ENCODE measurements at regions not wholly inside any gene's neighbourhood (a gene's known extent, or its start where the extent isn't known, plus 50 kb on each side); places are given as distances from the start of the nearest gene placed in this dataset.

DNA sequence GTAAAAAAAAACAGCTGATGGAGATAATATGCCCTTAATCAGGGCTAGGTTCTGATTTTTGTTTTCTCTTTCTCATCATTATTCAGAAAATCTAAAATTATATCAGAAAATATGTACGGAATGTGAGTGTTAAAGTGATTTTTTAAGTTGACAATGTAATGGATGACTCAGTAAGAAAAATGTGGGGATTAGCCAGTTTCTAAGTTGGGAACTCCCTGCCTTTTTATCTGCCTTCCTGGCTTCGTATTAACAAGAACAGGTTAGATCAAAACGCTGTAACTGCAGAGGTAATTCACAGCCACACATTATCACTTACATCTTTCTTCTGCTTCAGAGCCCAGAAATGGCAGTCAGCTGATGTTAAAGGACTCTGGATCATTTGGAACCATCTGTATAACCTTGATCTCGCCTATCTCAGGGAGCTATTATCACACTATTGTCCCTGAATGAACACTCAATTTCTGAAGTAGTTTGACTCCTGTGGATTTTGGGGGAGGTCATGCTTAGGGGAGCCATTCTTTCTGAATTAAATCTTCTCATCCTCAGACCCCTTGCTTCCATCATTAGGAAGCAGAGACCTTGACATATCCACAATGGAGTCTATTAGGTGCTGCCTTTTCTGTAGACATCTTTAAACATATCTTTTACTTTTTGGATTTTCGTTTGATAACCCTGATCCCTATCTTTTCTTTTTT, 135.7 kb upstream of the SLC16A7 start:
- TF ChIP-seq, protein P1, sequence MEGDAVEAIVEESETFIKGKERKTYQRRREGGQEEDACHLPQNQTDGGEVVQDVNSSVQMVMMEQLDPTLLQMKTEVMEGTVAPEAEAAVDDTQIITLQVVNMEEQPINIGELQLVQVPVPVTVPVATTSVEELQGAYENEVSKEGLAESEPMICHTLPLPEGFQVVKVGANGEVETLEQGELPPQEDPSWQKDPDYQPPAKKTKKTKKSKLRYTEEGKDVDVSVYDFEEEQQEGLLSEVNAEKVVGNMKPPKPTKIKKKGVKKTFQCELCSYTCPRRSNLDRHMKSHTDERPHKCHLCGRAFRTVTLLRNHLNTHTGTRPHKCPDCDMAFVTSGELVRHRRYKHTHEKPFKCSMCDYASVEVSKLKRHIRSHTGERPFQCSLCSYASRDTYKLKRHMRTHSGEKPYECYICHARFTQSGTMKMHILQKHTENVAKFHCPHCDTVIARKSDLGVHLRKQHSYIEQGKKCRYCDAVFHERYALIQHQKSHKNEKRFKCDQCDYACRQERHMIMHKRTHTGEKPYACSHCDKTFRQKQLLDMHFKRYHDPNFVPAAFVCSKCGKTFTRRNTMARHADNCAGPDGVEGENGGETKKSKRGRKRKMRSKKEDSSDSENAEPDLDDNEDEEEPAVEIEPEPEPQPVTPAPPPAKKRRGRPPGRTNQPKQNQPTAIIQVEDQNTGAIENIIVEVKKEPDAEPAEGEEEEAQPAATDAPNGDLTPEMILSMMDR (IDR thresholded peaks at IDR 0.05) = no peak
- TF ChIP-seq POLR2A (IDR thresholded peaks at IDR 0.05) = no peak

Data from right lobe of liver (tissue), 4 donors.